Activated CD8-positive, alpha-beta T cell treated with anti-CD3 and anti-CD28 coated beads, Interleukin-2, amount 10 ng/mL, durations not matched to agents 7 days and 5 days (primary cell): ENCODE measurements at regions not wholly inside any gene's neighbourhood (a gene's known extent, or its start where the extent isn't known, plus 50 kb on each side); places are given as distances from the start of the nearest gene placed in this dataset.

Experiments used
- ATAC-seq: fragments of 150-1000 bp; cut with Tn5 transposase; one replicate; pipeline ENCODE4 v1.10.0; 2021; ENCODE audit warnings: moderate library complexity
- CTCF ChIA-PET: fragments of 350-600 bp; sonication (Branson Sonifier 250); formaldehyde crosslinking; loops from one replicate; lab custom pipeline; 2021; ENCODE audit warnings: antibody characterized with exemption; lab: Charles Lee
- POLR2A ChIA-PET: fragments of 350-600 bp; sonication (Branson Sonifier 250); formaldehyde crosslinking; loops from one replicate; lab custom pipeline; 2021; ENCODE audit warnings: antibody characterized with exemption; lab: Charles Lee
- DNase-seq: peaks from one replicate; pipeline ENCODE4 v3.0.0-alpha.2; 2020
- H3K27ac Mint-ChIP-seq: one replicate; pipeline ENCODE4 v1.8.0; 2021; ENCODE audit warnings: mild to moderate bottlenecking, mixed read lengths
- H3K27me3 Mint-ChIP-seq: one replicate; pipeline ENCODE4 v1.8.0; 2021; ENCODE audit warnings: low read depth, mixed read lengths
- H3K36me3 Mint-ChIP-seq: one replicate; pipeline ENCODE4 v1.8.0; 2021; ENCODE audit warnings: low read depth, mixed read lengths
- H3K4me1 Mint-ChIP-seq: one replicate; pipeline ENCODE4 v1.8.0; 2021; ENCODE audit warnings: low read depth, mixed read lengths
- H3K4me3 Mint-ChIP-seq: one replicate; pipeline ENCODE4 v1.8.0; 2021; ENCODE audit warnings: mild to moderate bottlenecking, mixed read lengths
- H3K9me3 Mint-ChIP-seq: one replicate; pipeline ENCODE4 v1.8.0; 2022; ENCODE audit warnings: mixed read lengths; ENCODE audit not compliant: insufficient read depth

- Mint-ChIP-seq H3K4me3 (no peak overlapping the region), H3K27me3 (no peaks in the 10 kb centered on the region), H3K36me3 (no peaks in the 10 kb centered on the region), H3K9me3 (peaks cover 9% of the 10 kb centered on the region), H3K4me1 (no peaks in the 10 kb centered on the region), H3K27ac (no peak overlapping the region)
- no peak for DNase-seq
- CTCF ChIA-PET: no interaction called here
- no peak for ATAC-seq
- POLR2A ChIA-PET: no interaction called here
Measured at GRCh38 chr3:76096036-76096435, 310.7 kb upstream of the ZNF717 start.

- Mint-ChIP-seq H3K36me3 (no peaks in the 10 kb centered on the region), H3K9me3 (peaks cover 10% of the 10 kb centered on the region), H3K4me1 (no peaks in the 10 kb centered on the region), H3K27me3 (no peaks in the 10 kb centered on the region), H3K4me3 (no peak overlapping the region), H3K27ac (no peak overlapping the region)
- POLR2A ChIA-PET: no interaction called here
- ATAC-seq: no peak
- CTCF ChIA-PET: no interaction called here
- no peak for DNase-seq
Measured at GRCh38 chr3:76096836-76097588, 311.7 kb upstream of the ZNF717 start.

DNA sequence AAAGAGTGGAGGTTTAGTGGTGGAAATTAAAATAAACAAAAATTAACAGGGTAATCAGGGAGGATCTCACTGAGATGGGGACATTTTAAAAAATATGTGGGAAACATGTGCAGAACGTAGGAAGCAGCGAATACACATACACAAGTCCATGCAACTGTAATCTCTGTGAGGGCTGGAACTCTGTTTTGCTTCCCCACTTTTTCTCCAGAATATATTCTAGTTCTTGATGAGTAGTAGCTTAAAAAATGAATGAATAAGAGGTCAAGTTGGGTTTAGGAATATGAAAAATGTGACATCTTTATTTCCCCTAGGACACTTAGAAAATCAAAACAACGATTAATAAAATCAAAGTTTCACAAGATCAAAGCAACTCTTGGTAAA lies 312.2 kb upstream of the ZNF717 start:
- no peak overlapping the region for H3K27ac Mint-ChIP-seq
- H3K36me3 Mint-ChIP-seq: no peaks in the 10 kb centered on the region

DNA sequence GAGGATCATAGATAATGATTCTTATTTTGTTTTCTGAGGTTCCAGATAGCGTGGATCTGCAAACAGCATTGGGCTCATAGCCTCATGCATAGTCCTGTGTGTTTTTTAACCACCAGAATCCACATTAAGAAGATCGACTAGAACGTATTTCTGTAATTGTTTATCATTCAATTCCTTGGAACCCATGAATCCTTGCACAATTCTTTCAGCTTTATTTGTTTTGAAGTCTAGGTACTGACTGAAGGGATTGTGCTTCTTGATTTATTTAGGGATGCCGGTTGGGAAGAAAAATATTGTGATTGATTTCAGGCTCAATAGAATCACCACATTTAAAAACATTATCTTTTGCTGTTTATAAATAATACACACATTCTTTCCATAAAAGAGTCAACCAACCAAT lies 314.6 kb upstream of the ZNF717 start:
- ChIA-PET CTCF (interaction anchor here (0.6 kb wide), 1 partner anchor 36 kb away, joined by 3 read pairs; no protein-coding TSS in a partner anchor), POLR2A (no interaction called here)
- no peak for DNase-seq
- H3K4me3 Mint-ChIP-seq: no peak overlapping the region
- H3K9me3 Mint-ChIP-seq: peaks cover 13% of the 10 kb centered on the region
- no peaks in the 10 kb centered on the region for H3K36me3 Mint-ChIP-seq
- ATAC-seq: no peak
- no peak overlapping the region for H3K27ac Mint-ChIP-seq
- H3K4me1 Mint-ChIP-seq: no peaks in the 10 kb centered on the region
- no peaks in the 10 kb centered on the region for H3K27me3 Mint-ChIP-seq

More for the DNA sequence above, 312.2 kb upstream of the ZNF717 start:
- ChIA-PET POLR2A (no interaction called here), CTCF (no interaction called here)
- H3K27me3 Mint-ChIP-seq: no peaks in the 10 kb centered on the region
- no peak overlapping the region for H3K4me3 Mint-ChIP-seq
- H3K9me3 Mint-ChIP-seq: peaks cover 10% of the 10 kb centered on the region
- ATAC-seq (no peak), DNase-seq (no peak)
- H3K4me1 Mint-ChIP-seq: no peaks in the 10 kb centered on the region

DNA sequence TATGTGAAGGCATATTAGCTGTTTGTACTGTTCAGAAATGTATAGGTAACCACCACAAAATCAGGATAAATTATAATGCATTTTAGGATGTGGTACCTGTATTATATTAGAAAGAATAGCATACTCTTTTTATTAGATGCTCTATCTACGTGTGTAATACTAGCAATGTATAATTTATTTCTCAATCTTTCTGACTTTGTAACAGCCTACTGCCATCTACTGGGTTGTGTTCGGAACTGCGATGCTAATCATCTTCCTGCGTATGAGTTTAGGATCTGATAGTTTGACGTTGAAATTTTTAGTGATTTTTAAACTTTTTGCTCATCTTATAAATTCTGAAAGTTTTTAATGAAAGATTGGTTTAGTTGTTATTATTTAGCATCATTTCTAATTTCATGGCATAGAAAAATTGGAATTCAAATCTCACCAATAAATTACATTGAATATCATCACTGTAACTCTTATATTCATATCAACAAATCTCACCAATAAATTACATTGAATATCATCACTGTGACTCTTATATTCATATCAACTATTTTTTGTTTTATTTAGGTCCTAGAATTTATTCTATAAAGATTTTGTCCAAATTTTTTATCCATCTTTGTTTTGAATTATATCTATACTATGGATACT lies 322.7 kb upstream of the ZNF717 start:
- DNase-seq: no peak
- no peak for ATAC-seq
- Mint-ChIP-seq H3K4me1 (no peaks in the 10 kb centered on the region), H3K9me3 (peaks cover 3% of the 10 kb centered on the region), H3K27ac (no peak overlapping the region), H3K36me3 (no peaks in the 10 kb centered on the region), H3K27me3 (no peaks in the 10 kb centered on the region), H3K4me3 (no peak overlapping the region)
- ChIA-PET CTCF (no interaction called here), POLR2A (no interaction called here)

GRCh38 chr3:76111808-76112207 lies 326.5 kb upstream of the ZNF717 start:
- no peak for ATAC-seq

GRCh38 chr3:76122007-76122406 lies 336.7 kb upstream of the ZNF717 start:
- H3K27me3 Mint-ChIP-seq: no peaks in the 10 kb centered on the region
- H3K27ac Mint-ChIP-seq: no peak overlapping the region
- ChIA-PET CTCF (no interaction called here), POLR2A (no interaction called here)
- DNase-seq (no peak), ATAC-seq (no peak)
- no peak overlapping the region for H3K4me3 Mint-ChIP-seq
- no peaks in the 10 kb centered on the region for H3K4me1 Mint-ChIP-seq
- H3K36me3 Mint-ChIP-seq: no peaks in the 10 kb centered on the region
- H3K9me3 Mint-ChIP-seq: peaks cover 18% of the 10 kb centered on the region

More at GRCh38 chr3:76111808-76112207, 326.5 kb upstream of the ZNF717 start:
- Mint-ChIP-seq H3K36me3 (no peaks in the 10 kb centered on the region), H3K9me3 (no peaks in the 10 kb centered on the region), H3K27ac (no peak overlapping the region), H3K27me3 (no peaks in the 10 kb centered on the region), H3K4me1 (no peaks in the 10 kb centered on the region), H3K4me3 (no peak overlapping the region)
- ChIA-PET POLR2A (interaction anchor here (0.5 kb wide), 1 partner anchor 64 kb away, joined by 3 read pairs; no protein-coding TSS in a partner anchor), CTCF (no interaction called here)
- DNase-seq: no peak

DNA sequence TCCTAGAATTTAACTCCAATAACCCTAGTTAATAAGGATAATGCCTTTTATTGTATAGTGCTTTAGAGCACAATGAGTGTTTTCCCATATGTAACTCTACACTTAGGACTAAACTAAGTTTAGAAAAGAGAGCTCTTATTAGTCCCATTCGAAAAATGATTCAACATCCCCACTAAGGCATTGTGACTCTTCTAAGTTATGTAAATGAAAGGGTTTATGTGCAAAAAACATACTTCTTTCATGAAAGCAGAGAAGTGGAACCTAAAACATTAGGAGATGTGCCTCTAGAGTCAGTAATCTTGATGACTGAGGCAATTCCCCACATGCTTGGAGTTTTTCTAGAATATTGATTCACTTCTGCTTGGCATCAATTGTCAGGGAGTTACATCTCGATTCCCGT lies 344.1 kb upstream of the ZNF717 start:
- DNase-seq: no peak
- no peak overlapping the region for H3K4me3 Mint-ChIP-seq
- H3K9me3 Mint-ChIP-seq: peaks cover 17% of the 10 kb centered on the region
- POLR2A ChIA-PET: no interaction called here
- H3K27ac Mint-ChIP-seq: no peak overlapping the region
- H3K4me1 Mint-ChIP-seq: no peaks in the 10 kb centered on the region
- H3K27me3 Mint-ChIP-seq: no peaks in the 10 kb centered on the region
- H3K36me3 Mint-ChIP-seq: no peaks in the 10 kb centered on the region
- no peak for ATAC-seq
- CTCF ChIA-PET: no interaction called here

- H3K27ac Mint-ChIP-seq: no peak overlapping the region
- no peak for ATAC-seq
- H3K27me3 Mint-ChIP-seq: no peaks in the 10 kb centered on the region
- H3K4me3 Mint-ChIP-seq: no peak overlapping the region
- no peak for DNase-seq
- no peaks in the 10 kb centered on the region for H3K4me1 Mint-ChIP-seq
- no peaks in the 10 kb centered on the region for H3K36me3 Mint-ChIP-seq
- peaks cover 28% of the 10 kb centered on the region for H3K9me3 Mint-ChIP-seq
- ChIA-PET CTCF (no interaction called here), POLR2A (no interaction called here)
Measured at GRCh38 chr3:76131396-76132153, 346.2 kb upstream of the ZNF717 start.

GRCh38 chr3:76132154-76132470 lies 346.8 kb upstream of the ZNF717 start:
- Mint-ChIP-seq H3K27me3 (no peaks in the 10 kb centered on the region), H3K36me3 (no peaks in the 10 kb centered on the region), H3K4me3 (no peak overlapping the region), H3K9me3 (peaks cover 28% of the 10 kb centered on the region), H3K4me1 (no peaks in the 10 kb centered on the region), H3K27ac (no peak overlapping the region)
- ChIA-PET CTCF (no interaction called here), POLR2A (no interaction called here)
- ATAC-seq (no peak), DNase-seq (no peak)

DNA sequence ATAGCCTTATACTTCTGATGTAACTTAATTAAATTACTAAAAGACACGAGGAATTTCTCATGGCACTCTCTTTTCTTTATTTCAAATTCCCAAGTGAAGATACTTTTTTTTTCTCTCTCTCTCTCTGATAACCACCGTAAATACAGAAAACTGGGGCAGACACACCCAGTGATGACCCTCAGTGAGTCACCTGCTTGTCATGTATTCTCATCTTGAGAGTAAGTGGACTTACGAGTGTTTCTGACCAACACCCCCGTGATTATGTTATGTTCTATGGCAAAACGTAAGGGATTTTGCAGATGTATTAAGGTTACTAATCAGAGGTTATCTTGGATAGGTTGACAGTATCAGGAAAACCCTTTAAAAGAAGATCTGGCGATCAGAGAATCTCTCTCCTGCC lies 348.8 kb upstream of the ZNF717 start:
- DNase-seq (no peak), ATAC-seq (no peak)
- H3K4me3 Mint-ChIP-seq: no peak overlapping the region
- no peak overlapping the region for H3K27ac Mint-ChIP-seq
- H3K36me3 Mint-ChIP-seq: no peaks in the 10 kb centered on the region
- CTCF ChIA-PET: no interaction called here
- POLR2A ChIA-PET: no interaction called here
- no peaks in the 10 kb centered on the region for H3K27me3 Mint-ChIP-seq
- H3K4me1 Mint-ChIP-seq: no peaks in the 10 kb centered on the region
- H3K9me3 Mint-ChIP-seq: peaks cover 28% of the 10 kb centered on the region

- no peak for DNase-seq
- Mint-ChIP-seq H3K36me3 (no peaks in the 10 kb centered on the region), H3K4me3 (no peak overlapping the region), H3K4me1 (no peaks in the 10 kb centered on the region), H3K27me3 (no peaks in the 10 kb centered on the region), H3K27ac (no peak overlapping the region), H3K9me3 (peaks cover 19% of the 10 kb centered on the region)
- CTCF ChIA-PET: no interaction called here
- ATAC-seq: no peak
- POLR2A ChIA-PET: no interaction called here
Measured at GRCh38 chr3:76138921-76139320, 353.6 kb upstream of the ZNF717 start.
